Lower leg skin (tissue), 4 donors: ENCODE measurements at regions not wholly inside any gene's neighbourhood (a gene's known extent, or its start where the extent isn't known, plus 50 kb on each side); places are given as distances from the start of the nearest gene placed in this dataset.
A peak's percentile ranks its signal among the peaks of the same experiment; 100 is the strongest.

Experiments used
- DNase-seq, 2 donors: peaks; one replicate each; pipeline ENCODE4 v3.0.0-alpha.2; 2019; ENCODE audit warnings: low spot score in 2 of 2
- H3K4me3 ChIP-seq: fragments of 200-600 bp; sonication (generic); 2 replicates; pipeline ENCODE4 v1.5.1; 2017; ENCODE audit warnings: mild to moderate bottlenecking, low read depth; ENCODE audit not compliant: poor library complexity, severe bottlenecking
- POLR2A ChIP-seq, 2 donors: fragments of 450-650 bp; IDR thresholded peaks; one replicate each; pipeline ENCODE4 v1.6.1; 2016 to 2017; ENCODE audit warnings: antibody characterized with exemption in 2 of 2, mild to moderate bottlenecking in 1 of 2, moderate library complexity in 1 of 2
- WGBS, 2 donors: methylation state at CpG; one replicate each; pipeline ENCODE4 v1.1.5; 2018; 5-methylcytosine and 5-hydroxymethylcytosine counted together
- intact Hi-C: fragments of 100-400 bp; cut with DNase I; formaldehyde crosslinking; loops from one replicate; pipeline ENCODE4 v1.15.0; 2023; ENCODE audit warnings: low total_unique reads
- TF ChIP-seq, protein P1 (sequence below), 3 donors: fragments of 450-650 bp; IDR thresholded peaks; one replicate each; pipeline ENCODE4 v1.5.1; 2016; ENCODE audit warnings: antibody characterized with exemption in 3 of 3, mild to moderate bottlenecking in 3 of 3, moderate library complexity in 2 of 3

DNA sequence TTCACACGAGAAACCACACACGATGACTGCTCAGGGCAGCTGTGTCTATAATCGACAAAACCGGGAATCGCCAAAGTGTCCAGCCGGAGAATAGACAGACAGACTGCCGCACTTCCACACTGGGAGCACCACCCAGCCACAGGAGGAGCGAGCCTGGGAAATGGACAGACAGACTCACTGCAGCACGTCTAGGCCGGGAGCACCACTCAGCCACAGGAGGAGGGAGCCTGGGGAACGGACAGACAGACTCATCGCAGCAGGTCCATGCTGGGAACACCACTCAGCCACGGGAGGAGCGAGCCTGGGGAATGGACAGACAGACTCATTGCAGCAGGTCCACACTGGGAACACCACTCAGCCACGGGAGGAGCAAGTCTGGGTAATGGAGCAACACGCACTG, 137.2 kb downstream of the BRD1 start:
- DNase-seq: peak in 1 of 2 donors; percentile 18
- intact Hi-C loops: no loop called here
- 81 to 86% methylated on average over 16 of the region's 16 CpGs for WGBS, 2 donors
- TF ChIP-seq, protein P1, sequence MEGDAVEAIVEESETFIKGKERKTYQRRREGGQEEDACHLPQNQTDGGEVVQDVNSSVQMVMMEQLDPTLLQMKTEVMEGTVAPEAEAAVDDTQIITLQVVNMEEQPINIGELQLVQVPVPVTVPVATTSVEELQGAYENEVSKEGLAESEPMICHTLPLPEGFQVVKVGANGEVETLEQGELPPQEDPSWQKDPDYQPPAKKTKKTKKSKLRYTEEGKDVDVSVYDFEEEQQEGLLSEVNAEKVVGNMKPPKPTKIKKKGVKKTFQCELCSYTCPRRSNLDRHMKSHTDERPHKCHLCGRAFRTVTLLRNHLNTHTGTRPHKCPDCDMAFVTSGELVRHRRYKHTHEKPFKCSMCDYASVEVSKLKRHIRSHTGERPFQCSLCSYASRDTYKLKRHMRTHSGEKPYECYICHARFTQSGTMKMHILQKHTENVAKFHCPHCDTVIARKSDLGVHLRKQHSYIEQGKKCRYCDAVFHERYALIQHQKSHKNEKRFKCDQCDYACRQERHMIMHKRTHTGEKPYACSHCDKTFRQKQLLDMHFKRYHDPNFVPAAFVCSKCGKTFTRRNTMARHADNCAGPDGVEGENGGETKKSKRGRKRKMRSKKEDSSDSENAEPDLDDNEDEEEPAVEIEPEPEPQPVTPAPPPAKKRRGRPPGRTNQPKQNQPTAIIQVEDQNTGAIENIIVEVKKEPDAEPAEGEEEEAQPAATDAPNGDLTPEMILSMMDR (IDR thresholded peaks at IDR 0.05): no peak
- no peak for TF ChIP-seq POLR2A (IDR thresholded peaks at IDR 0.05)
- H3K4me3 ChIP-seq: no peak overlapping the region

DNA sequence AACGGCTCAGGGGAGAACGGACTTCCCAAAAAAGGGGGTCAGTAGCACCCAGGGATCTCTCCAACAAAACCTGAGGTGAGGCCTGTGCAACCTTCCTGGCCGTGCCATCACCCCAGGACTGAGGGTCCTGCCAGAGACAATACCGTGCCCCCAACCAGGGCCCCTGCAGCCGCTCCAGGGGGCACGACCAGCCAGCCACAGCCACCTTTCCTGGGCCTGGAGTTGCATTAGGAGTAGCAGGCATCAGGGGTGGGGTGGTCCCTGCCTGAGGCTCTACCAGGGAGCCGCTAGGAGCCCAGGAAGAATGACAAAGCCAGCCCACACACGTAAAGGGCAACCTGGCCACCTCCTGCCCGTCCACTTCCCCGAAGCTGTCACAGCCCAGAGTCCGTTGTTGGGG, 137.8 kb downstream of the BRD1 start:
- intact Hi-C loops: no loop called here

DNA sequence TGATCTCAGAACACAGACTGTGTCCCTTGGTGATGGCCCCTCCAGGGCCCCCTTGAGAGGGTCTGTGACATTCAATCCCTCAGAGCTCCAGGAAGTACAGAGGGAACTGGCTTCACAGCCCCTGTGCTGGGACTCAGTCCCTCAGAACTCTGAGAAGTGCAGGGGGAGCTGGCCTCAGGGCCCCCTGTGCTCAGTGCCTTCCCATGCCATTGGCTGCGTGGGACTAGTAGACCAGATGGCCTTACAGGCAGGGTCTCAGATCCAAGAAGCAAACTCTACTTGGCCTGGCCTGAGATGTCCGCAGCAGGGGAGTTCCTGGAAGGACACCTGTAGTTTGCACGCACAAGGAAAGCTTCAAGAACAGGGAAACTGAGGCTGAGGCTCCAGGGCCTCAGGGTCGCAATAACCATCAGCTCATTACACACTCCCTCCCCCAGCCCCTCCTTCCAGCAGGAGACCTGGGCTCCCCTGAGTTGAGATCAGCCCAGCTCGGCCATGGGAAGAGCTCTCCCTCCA, 138.4 kb downstream of the BRD1 start:
- 83 to 84% methylated on average over 5 of the region's 5 CpGs for WGBS, 2 donors
- DNase-seq: peak in 1 of 2 donors; percentile 81
- TF ChIP-seq, protein P1 (IDR thresholded peaks at IDR 0.05): no peak
- no peak for TF ChIP-seq POLR2A (IDR thresholded peaks at IDR 0.05)
- intact Hi-C loops: no loop called here
- H3K4me3 ChIP-seq: no peak overlapping the region

More for the DNA sequence above, 137.8 kb downstream of the BRD1 start:
- TF ChIP-seq, protein P1 (IDR thresholded peaks at IDR 0.05): no peak
- TF ChIP-seq POLR2A (IDR thresholded peaks at IDR 0.05): no peak
- peak in 1 of 2 donors; percentile 54 for DNase-seq
- 60 to 77% methylated on average over 10 to 11 of the region's 11 CpGs for WGBS, 2 donors
- no peak overlapping the region for H3K4me3 ChIP-seq

- intact Hi-C loops: no loop called here
- H3K4me3 ChIP-seq: no peak overlapping the region
- TF ChIP-seq POLR2A (IDR thresholded peaks at IDR 0.05): no peak
- WGBS, 2 donors: 57 to 58% methylated on average over 20 of the region's 20 CpGs
- peak in 1 of 2 donors; percentile 77 for DNase-seq
Observed at GRCh38 chr22:49688516-49689254, 139.0 kb downstream of the BRD1 start.

- no peak overlapping the region for H3K4me3 ChIP-seq
- no peak for TF ChIP-seq POLR2A (IDR thresholded peaks at IDR 0.05)
- TF ChIP-seq, protein P1 (IDR thresholded peaks at IDR 0.05): no peak
- intact Hi-C loops: no loop called here
- peak in 1 of 2 donors; percentile 84 for DNase-seq
- 82 to 86% methylated on average over 14 to 16 of the region's 24 CpGs for WGBS, 2 donors
Observed at GRCh38 chr22:49687786-49688515, 139.7 kb downstream of the BRD1 start.

DNA sequence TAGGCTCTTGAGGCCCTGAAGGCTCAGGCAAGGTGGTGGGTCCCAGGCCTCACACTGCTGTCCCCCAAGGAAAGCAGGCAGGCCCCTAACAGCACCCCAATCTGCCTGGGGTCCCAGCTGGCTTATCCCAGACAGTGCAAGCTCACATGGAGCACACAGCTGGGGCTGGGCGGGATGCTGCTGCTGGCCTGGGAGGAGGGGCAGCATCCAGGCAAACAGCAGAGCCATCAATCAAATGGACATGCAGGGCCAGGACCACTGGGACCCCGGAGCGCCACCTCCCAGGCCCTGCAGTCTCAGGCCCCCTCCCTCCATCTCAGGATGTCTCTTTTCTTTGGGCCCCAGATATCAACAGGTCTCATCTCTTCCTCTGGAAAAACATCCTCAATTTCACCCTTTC, 140.3 kb downstream of the BRD1 start:
- WGBS, 2 donors: 53 to 62% methylated on average over 3 of the region's 3 CpGs
- no peak overlapping the region for H3K4me3 ChIP-seq
- intact Hi-C loops: no loop called here
- TF ChIP-seq, protein P1 (IDR thresholded peaks at IDR 0.05): no peak
- TF ChIP-seq POLR2A (IDR thresholded peaks at IDR 0.05): no peak
- peak in 1 of 2 donors; percentile 78 for DNase-seq
